ENCODE measurements at regions not wholly inside any gene's neighbourhood (a gene's known extent, or its start where the extent isn't known, plus 50 kb on each side); places are given as distances from the start of the nearest gene placed in this dataset.

- no peaks in the 10 kb centered on the region for H3K36me3 ChIP-seq (replicated peaks in 1 of 2)
- no peaks in the 10 kb centered on the region for H3K27me3 ChIP-seq
- no peak overlapping the region for H3K27ac ChIP-seq
- peak in 1 of 7 donors; percentile 51 for DNase-seq
- no peaks in the 10 kb centered on the region for H3K4me1 ChIP-seq (replicated peaks in 1 of 2)
- TF ChIP-seq POLR2A (IDR thresholded peaks at IDR 0.05) (no peak), CTCF (IDR thresholded peaks at IDR 0.05) (no peak)
- H3K4me3 ChIP-seq, result no peak overlapping the region
- intact Hi-C loops (cut with DNase I), result no loop called here
- H3K9me3 ChIP-seq (replicated peaks in 1 of 3), result no peaks in the 10 kb centered on the region
- WGBS, 4 donors, result 79 to 85% (median 84%) methylated on average over 2 to 3 of the region's 3 CpGs
Observed at GRCh38 chr9:89903141-89903475, 298.3 kb downstream of the GADD45G start.

- H3K9me3 ChIP-seq (replicated peaks in 1 of 3), result no peaks in the 10 kb centered on the region
- H3K27ac ChIP-seq, result no peak overlapping the region
- no peak overlapping the region for H3K4me3 ChIP-seq
- H3K4me1 ChIP-seq (replicated peaks in 1 of 2), result no peaks in the 10 kb centered on the region
- no peak for DNase-seq
- intact Hi-C loops (cut with DNase I), result no loop called here
- no peaks in the 10 kb centered on the region for H3K36me3 ChIP-seq (replicated peaks in 1 of 2)
- TF ChIP-seq POLR2A (IDR thresholded peaks at IDR 0.05) (no peak), CTCF (IDR thresholded peaks at IDR 0.05) (no peak)
- 79 to 90% (median 88%) methylated on average over 5 of the region's 5 CpGs for WGBS, 4 donors
- no peaks in the 10 kb centered on the region for H3K27me3 ChIP-seq
Observed at GRCh38 chr9:89905606-89906338, 301.0 kb downstream of the GADD45G start.

- no peak overlapping the region for H3K4me3 ChIP-seq
- no peak overlapping the region for H3K27ac ChIP-seq
- no peaks in the 10 kb centered on the region for H3K9me3 ChIP-seq (replicated peaks in 1 of 3)
- no peaks in the 10 kb centered on the region for H3K36me3 ChIP-seq (replicated peaks in 1 of 2)
- H3K27me3 ChIP-seq, result no peaks in the 10 kb centered on the region
- no peak for TF ChIP-seq CTCF (IDR thresholded peaks at IDR 0.05)
- no peak for TF ChIP-seq POLR2A (IDR thresholded peaks at IDR 0.05)
- intact Hi-C loops (cut with DNase I), result no loop called here
- peak in 1 of 7 donors; percentile 33 for DNase-seq
- WGBS, 4 donors, result 77 to 92% (median 88%) methylated on average over 8 to 9 of the region's 9 CpGs
- peaks cover 0 to 8% of the 10 kb centered on the region in 2 donors for H3K4me1 ChIP-seq (replicated peaks in 1 of 2)
Observed at GRCh38 chr9:89911721-89912604, 307.2 kb downstream of the GADD45G start.

- no peaks in the 10 kb centered on the region for H3K27me3 ChIP-seq
- H3K4me1 ChIP-seq (replicated peaks in 1 of 2), result peaks cover 0 to 11% of the 10 kb centered on the region in 2 donors
- WGBS, 4 donors, result 88 to 99% (median 95%) methylated on average over 4 to 5 of the region's 5 CpGs
- no peak for DNase-seq
- no peaks in the 10 kb centered on the region for H3K9me3 ChIP-seq (replicated peaks in 1 of 3)
- no peak overlapping the region for H3K4me3 ChIP-seq
- H3K36me3 ChIP-seq (replicated peaks in 1 of 2), result no peaks in the 10 kb centered on the region
- no peak overlapping the region for H3K27ac ChIP-seq
- intact Hi-C loops (cut with DNase I), result no loop called here
- TF ChIP-seq POLR2A (IDR thresholded peaks at IDR 0.05) (no peak), CTCF (IDR thresholded peaks at IDR 0.05) (no peak)
Observed at GRCh38 chr9:89912605-89912953, 307.8 kb downstream of the GADD45G start.
